ENCODE measurements at regions not wholly inside any gene's neighbourhood (a gene's known extent, or its start where the extent isn't known, plus 50 kb on each side); places are given as distances from the start of the nearest gene placed in this dataset.

DNA sequence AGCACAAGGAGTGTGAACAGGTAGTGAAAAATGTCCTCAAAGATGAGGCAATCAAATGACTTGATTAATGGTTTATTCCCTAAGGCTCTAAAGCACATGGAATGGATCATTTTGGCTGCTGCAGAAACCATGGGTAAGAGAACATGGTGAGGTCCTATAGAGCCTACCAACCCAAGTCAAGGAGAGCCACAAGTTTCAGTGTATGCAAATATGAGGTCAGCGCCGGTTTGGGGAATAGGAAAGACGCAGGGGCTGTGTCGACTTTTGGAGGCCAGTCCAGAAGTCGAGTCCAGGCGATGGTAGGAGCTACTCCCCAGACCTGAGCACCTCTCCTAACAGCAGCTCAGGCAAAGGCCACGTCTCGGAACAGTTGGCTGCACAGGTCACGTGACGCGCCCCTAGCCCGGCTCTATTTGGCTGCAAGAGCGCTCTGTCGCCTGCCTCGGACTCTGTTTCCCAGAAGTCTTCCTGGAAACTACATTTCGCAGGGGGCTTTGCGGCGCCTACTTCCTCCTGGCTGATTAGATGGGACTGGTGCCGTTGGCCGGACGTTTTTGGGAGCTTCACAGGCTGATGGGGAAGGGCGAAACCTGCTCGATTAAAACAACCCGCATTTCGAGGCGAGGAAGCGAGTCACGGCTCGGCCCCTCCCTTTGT lies 74.4 kb upstream of the CHD6 start:
- FAIRE-seq, result no peak
- H3K4me2 ChIP-seq (ENCODE audit: control insufficient read depth, extremely low read depth, insufficient read depth, low read depth, low read length), result peak overlapping the region; percentile 98
- DNase-seq (ENCODE audit: low read depth, low spot score), result no peak
- no peaks in the 10 kb centered on the region for H3K9me3 ChIP-seq (ENCODE audit: control insufficient read depth, low read depth, low read length)
- no peaks in the 10 kb centered on the region for H3K79me2 ChIP-seq (ENCODE audit: control insufficient read depth, insufficient read depth, low read length)
- TF ChIP-seq EZH2 (IDR thresholded peaks at IDR 0.05; ENCODE audit: low read length), result no peak
- TF ChIP-seq, protein P1, sequence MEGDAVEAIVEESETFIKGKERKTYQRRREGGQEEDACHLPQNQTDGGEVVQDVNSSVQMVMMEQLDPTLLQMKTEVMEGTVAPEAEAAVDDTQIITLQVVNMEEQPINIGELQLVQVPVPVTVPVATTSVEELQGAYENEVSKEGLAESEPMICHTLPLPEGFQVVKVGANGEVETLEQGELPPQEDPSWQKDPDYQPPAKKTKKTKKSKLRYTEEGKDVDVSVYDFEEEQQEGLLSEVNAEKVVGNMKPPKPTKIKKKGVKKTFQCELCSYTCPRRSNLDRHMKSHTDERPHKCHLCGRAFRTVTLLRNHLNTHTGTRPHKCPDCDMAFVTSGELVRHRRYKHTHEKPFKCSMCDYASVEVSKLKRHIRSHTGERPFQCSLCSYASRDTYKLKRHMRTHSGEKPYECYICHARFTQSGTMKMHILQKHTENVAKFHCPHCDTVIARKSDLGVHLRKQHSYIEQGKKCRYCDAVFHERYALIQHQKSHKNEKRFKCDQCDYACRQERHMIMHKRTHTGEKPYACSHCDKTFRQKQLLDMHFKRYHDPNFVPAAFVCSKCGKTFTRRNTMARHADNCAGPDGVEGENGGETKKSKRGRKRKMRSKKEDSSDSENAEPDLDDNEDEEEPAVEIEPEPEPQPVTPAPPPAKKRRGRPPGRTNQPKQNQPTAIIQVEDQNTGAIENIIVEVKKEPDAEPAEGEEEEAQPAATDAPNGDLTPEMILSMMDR (optimal IDR thresholded peaks at IDR 0.05 in 1 of 3, IDR thresholded peaks at IDR 0.05 in 1 of 3, conservative IDR thresholded peaks at IDR 0.05 in 1 of 3; ENCODE audit: extremely low read depth in 1 of 3, insufficient read depth in 2 of 3, low read length in 3 of 3), result no peak
- H3K27me3 ChIP-seq (ENCODE audit: control insufficient read depth, extremely low read depth, insufficient read depth, low read length), result no peaks in the 10 kb centered on the region
- H3K27ac ChIP-seq (ENCODE audit: control insufficient read depth, insufficient read depth, low read length), result peak overlapping the region; percentile 16
- no peaks in the 10 kb centered on the region for H3K9me1 ChIP-seq (ENCODE audit: control insufficient read depth, extremely low read depth, insufficient read depth, low read length)
- peak overlapping the region; percentile 79 for H3K9ac ChIP-seq (ENCODE audit: control insufficient read depth, extremely low read depth, insufficient read depth, low read length)
- H4K20me1 ChIP-seq (ENCODE audit: control insufficient read depth, extremely low read depth, insufficient read depth, low read length), result no peaks in the 10 kb centered on the region
- H3K36me3 ChIP-seq (ENCODE audit: control insufficient read depth in 2 of 2, extremely low read depth in 1 of 2, insufficient read depth in 2 of 2, low read length in 2 of 2), result no peaks in the 10 kb centered on the region
- peak overlapping the region; percentile 51 to 86 (median 80) for H3K4me3 ChIP-seq (ENCODE audit: control insufficient read depth in 2 of 3, extremely low read depth in 1 of 3, insufficient read depth in 2 of 3, low read depth in 1 of 3, low read length in 3 of 3)
- peak overlapping the region; percentile 99 for H2AFZ ChIP-seq (ENCODE audit: control insufficient read depth, low read length)
- peaks cover 7% of the 10 kb centered on the region for H3K4me1 ChIP-seq (ENCODE audit: control insufficient read depth, extremely low read depth, insufficient read depth, low read length)
- dilution Hi-C loops (cut with MboI; ENCODE audit: extremely low pct_ligation_motif_present, low sequenced_read_pairs), result no loop called here

DNA sequence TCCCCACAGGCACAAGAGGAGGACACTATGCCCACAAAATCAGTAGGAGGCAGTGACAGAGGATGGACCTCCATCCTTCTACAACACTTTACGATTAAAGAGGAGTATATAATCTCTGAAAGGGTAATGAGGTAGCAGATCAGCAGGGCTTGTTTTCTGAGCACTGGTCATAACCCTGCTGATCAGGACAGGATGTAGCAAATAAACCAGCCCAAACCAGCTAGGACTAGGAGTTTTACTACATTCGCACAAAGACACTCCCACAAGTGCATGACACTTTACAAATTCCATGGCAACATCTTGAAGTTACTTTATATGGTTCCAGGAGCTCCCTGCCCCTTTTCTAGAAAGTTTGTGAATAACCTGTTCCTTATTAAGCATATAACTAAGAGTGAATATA lies 73.3 kb upstream of the CHD6 start:
- FAIRE-seq (no peak), DNase-seq (ENCODE audit: low read depth, low spot score) (no peak)
- no peak overlapping the region for H3K9ac ChIP-seq (ENCODE audit: control insufficient read depth, extremely low read depth, insufficient read depth, low read length)
- no peaks in the 10 kb centered on the region for H3K9me1 ChIP-seq (ENCODE audit: control insufficient read depth, extremely low read depth, insufficient read depth, low read length)
- no peaks in the 10 kb centered on the region for H3K36me3 ChIP-seq (ENCODE audit: control insufficient read depth in 2 of 2, extremely low read depth in 1 of 2, insufficient read depth in 2 of 2, low read length in 2 of 2)
- H3K4me1 ChIP-seq (ENCODE audit: control insufficient read depth, extremely low read depth, insufficient read depth, low read length), result peaks cover 7% of the 10 kb centered on the region
- H3K4me3 ChIP-seq (ENCODE audit: control insufficient read depth in 2 of 3, extremely low read depth in 1 of 3, insufficient read depth in 2 of 3, low read depth in 1 of 3, low read length in 3 of 3), result no peak overlapping the region
- no peak overlapping the region for H3K27ac ChIP-seq (ENCODE audit: control insufficient read depth, insufficient read depth, low read length)
- no peaks in the 10 kb centered on the region for H3K79me2 ChIP-seq (ENCODE audit: control insufficient read depth, insufficient read depth, low read length)
- no peaks in the 10 kb centered on the region for H4K20me1 ChIP-seq (ENCODE audit: control insufficient read depth, extremely low read depth, insufficient read depth, low read length)
- no peak overlapping the region for H3K4me2 ChIP-seq (ENCODE audit: control insufficient read depth, extremely low read depth, insufficient read depth, low read depth, low read length)
- TF ChIP-seq, protein P1 (optimal IDR thresholded peaks at IDR 0.05 in 1 of 3, IDR thresholded peaks at IDR 0.05 in 1 of 3, conservative IDR thresholded peaks at IDR 0.05 in 1 of 3; ENCODE audit: extremely low read depth in 1 of 3, insufficient read depth in 2 of 3, low read length in 3 of 3), result no peak
- no peak for TF ChIP-seq EZH2 (IDR thresholded peaks at IDR 0.05; ENCODE audit: low read length)
- no peaks in the 10 kb centered on the region for H3K27me3 ChIP-seq (ENCODE audit: control insufficient read depth, extremely low read depth, insufficient read depth, low read length)
- no peaks in the 10 kb centered on the region for H3K9me3 ChIP-seq (ENCODE audit: control insufficient read depth, low read depth, low read length)
- H2AFZ ChIP-seq (ENCODE audit: control insufficient read depth, low read length), result no peak overlapping the region
- dilution Hi-C loops (cut with MboI; ENCODE audit: extremely low pct_ligation_motif_present, low sequenced_read_pairs), result no loop called here
